Kidney (tissue), 13 donors: ENCODE measurements at regions not wholly inside any gene's neighbourhood (a gene's known extent, or its start where the extent isn't known, plus 50 kb on each side); places are given as distances from the start of the nearest gene placed in this dataset.
"Not testable (repeated sequence)": the region's sequence is repeated elsewhere in the genome, so short reads cannot be mapped to it uniquely, and the experiment has no call there.

ENCODE experiments used
- DNase-seq, 5 donors: peaks; one replicate each; pipeline ENCODE4 v3.0.0-alpha.2; 2013 to 2020
- FAIRE-seq: peaks from 2 replicates; lab custom pipeline; 2012; peaks lifted over from hg19 to GRCh38; lab: Jason Lieb, UNC
- H3K27ac ChIP-seq, 2 donors: one replicate each; pipeline ENCODE4 v1.7.0; 2013; ENCODE audit warnings: low read depth in 2 of 2, low read length in 2 of 2, inconsistent platforms in 1 of 2
- H3K27me3 ChIP-seq: one replicate; pipeline ENCODE4 v1.7.1; 2013; ENCODE audit warnings: low read length, inconsistent platforms; ENCODE audit not compliant: control insufficient read depth, insufficient read depth
- H3K36me3 ChIP-seq, 3 donors: one replicate each; pipeline versions ENCODE4 v1.7.0 to v1.7.1; 2013; ENCODE audit warnings: low read length in 3 of 3, control low read depth in 1 of 3, inconsistent platforms in 1 of 3; ENCODE audit not compliant: insufficient read depth in 3 of 3, control insufficient read depth in 2 of 3
- H3K4me1 ChIP-seq, 3 donors: one replicate each; pipeline versions ENCODE4 v1.7.0 to v1.7.1; 2013; ENCODE audit warnings: low read length in 3 of 3, inconsistent platforms in 1 of 3, low read depth in 1 of 3; ENCODE audit not compliant: control insufficient read depth in 2 of 3, insufficient read depth in 2 of 3
- H3K4me3 ChIP-seq, 3 donors: one replicate each; pipeline versions ENCODE4 v1.7.0 to v1.8.1; 2013; ENCODE audit warnings: low read length in 3 of 3, control low read depth in 1 of 3, inconsistent platforms in 1 of 3
- H3K9ac ChIP-seq, 3 donors: one replicate each; pipeline versions ENCODE4 v1.7.0 to v1.7.1; 2013; ENCODE audit warnings: low read length in 3 of 3, control low read depth in 1 of 3, inconsistent platforms in 1 of 3
- H3K9me3 ChIP-seq, 3 donors: one replicate each; pipeline versions ENCODE4 v1.7.0 to v1.7.1; 2013; ENCODE audit warnings: low read length in 3 of 3, control low read depth in 1 of 3, inconsistent platforms in 1 of 3; ENCODE audit not compliant: control insufficient read depth in 2 of 3, insufficient read depth in 1 of 3
- intact Hi-C: fragments of 100-400 bp; cut with DNase I; formaldehyde crosslinking; loops from one replicate; pipeline ENCODE4 v1.11.1; 2022
- TF ChIP-seq, protein P1 (sequence below): IDR thresholded peaks from 3 replicates; pipeline ENCODE4 v1.5.1; 2012; ENCODE audit warnings: mild to moderate bottlenecking, moderate library complexity, borderline replicate concordance; ENCODE audit not compliant: insufficient read depth; ENCODE audit errors: extremely low read depth
- donor health status: control.
- donor health status: control.
- donor health status: control.
- donor health status: control.
- donor health status: control.
- donor health status: DM: yes; HTN: yes; CAD: no.
- donor health status: Normal renal cell carcinoma (clear cell type).

DNA sequence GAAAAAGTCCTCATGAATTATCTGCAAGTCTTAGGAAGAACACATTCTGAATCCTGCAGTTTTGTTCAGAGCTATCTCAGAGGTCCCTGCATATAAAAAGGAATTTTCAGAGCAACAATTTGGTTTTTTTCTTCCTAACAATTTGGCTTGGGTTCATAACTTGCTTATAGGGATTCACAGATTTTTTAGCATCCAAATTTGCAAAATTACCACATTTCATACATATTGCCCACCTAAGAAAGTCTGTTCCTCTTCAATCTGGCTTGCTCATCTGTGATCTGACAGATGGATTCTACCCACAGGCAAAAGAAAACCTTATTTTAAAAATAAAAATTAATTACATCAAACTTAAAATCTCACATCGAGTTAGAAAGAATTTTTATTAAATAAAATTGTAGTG is 714.4 kb upstream of the NCAM2 start:
- no peaks in the 10 kb centered on the region for H3K27me3 ChIP-seq
- intact Hi-C loops: no loop called here
- no peaks in the 10 kb centered on the region for H3K4me1 ChIP-seq
- no peaks in the 10 kb centered on the region for H3K9me3 ChIP-seq
- no peaks in the 10 kb centered on the region for H3K36me3 ChIP-seq
- TF ChIP-seq, protein P1, sequence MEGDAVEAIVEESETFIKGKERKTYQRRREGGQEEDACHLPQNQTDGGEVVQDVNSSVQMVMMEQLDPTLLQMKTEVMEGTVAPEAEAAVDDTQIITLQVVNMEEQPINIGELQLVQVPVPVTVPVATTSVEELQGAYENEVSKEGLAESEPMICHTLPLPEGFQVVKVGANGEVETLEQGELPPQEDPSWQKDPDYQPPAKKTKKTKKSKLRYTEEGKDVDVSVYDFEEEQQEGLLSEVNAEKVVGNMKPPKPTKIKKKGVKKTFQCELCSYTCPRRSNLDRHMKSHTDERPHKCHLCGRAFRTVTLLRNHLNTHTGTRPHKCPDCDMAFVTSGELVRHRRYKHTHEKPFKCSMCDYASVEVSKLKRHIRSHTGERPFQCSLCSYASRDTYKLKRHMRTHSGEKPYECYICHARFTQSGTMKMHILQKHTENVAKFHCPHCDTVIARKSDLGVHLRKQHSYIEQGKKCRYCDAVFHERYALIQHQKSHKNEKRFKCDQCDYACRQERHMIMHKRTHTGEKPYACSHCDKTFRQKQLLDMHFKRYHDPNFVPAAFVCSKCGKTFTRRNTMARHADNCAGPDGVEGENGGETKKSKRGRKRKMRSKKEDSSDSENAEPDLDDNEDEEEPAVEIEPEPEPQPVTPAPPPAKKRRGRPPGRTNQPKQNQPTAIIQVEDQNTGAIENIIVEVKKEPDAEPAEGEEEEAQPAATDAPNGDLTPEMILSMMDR: no peak
- H3K9ac ChIP-seq: no peak overlapping the region
- H3K27ac ChIP-seq: no peak overlapping the region
- no peak for FAIRE-seq
- no peak overlapping the region for H3K4me3 ChIP-seq
- no peak for DNase-seq

DNA sequence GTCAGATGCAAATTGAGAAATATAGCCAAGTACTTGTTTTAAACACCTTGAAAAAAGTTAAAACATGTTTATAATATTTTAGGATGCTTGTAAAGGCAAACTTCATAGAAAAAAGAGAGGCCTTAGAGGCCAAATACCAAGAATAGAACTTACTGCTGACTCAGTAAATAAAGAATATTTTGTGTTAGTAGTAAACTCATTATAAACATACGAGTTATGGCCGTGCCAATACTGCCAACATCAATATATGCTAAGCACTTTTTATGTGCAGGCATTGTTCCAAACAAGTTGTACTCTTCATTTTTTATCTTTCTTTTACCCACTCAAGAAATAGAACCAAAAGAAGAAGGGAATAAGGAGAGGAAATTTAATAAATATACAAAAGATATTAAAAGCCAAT is 705.9 kb upstream of the NCAM2 start:
- Histone ChIP-seq H3K36me3 (no peaks in the 10 kb centered on the region), H3K4me1 (no peaks in the 10 kb centered on the region), H3K9me3 (no peaks in the 10 kb centered on the region), H3K27me3 (no peaks in the 10 kb centered on the region), H3K27ac (no peak overlapping the region), H3K4me3 (no peak overlapping the region), H3K9ac (no peak overlapping the region)
- FAIRE-seq: no peak
- TF ChIP-seq, protein P1: no peak
- intact Hi-C loops: no loop called here
- no peak for DNase-seq

DNA sequence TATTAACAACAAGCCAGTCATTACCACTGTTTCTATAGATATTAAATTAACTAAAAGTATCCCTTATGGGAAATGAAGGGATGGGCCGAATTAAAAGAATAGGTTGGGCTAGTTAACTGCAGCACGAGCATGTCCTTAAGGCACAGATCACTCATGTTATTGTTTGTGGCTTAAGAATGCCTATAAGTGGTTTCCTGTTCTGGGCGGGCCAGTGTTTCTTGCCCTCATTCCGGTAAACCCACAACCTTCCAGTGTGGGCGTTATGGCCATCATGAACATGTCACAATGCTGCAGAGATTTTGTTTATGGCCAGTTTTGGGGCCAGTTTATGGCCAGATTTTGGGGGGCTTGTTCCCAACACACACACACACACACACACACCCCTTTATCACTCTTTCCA is 705.4 kb upstream of the NCAM2 start:
- H3K4me1 ChIP-seq, H3K36me3 ChIP-seq, H3K4me3 ChIP-seq, H3K27me3 ChIP-seq, FAIRE-seq, DNase-seq, H3K27ac ChIP-seq, H3K9ac ChIP-seq, intact Hi-C loops, H3K9me3 ChIP-seq: not testable (repeated sequence)

DNA sequence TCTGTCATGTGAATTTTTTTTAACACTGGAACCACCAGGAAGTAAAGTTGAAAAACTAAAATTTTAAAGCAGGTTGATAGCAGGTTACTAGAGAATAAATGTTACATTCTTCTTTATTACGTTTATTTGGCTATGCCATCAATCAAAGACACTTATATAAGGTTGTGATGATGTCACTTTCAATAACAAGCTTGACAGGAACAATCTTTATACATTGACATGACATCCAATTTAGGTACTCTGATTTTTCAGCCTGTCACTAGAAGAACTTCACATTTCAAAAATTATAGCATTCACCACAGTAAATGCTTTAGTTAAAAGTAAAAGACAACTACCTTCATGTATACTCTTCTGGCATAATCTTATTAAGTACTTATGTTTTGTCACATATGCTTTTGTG is 696.8 kb upstream of the NCAM2 start:
- intact Hi-C loops: no loop called here
- Histone ChIP-seq H3K9ac (no peak overlapping the region), H3K27ac (no peak overlapping the region), H3K4me1 (no peaks in the 10 kb centered on the region), H3K4me3 (no peak overlapping the region), H3K27me3 (no peaks in the 10 kb centered on the region), H3K9me3 (no peaks in the 10 kb centered on the region), H3K36me3 (no peaks in the 10 kb centered on the region)
- TF ChIP-seq, protein P1: no peak
- DNase-seq (no peak), FAIRE-seq (no peak)
